ENCODE measurements at regions not wholly inside any gene's neighbourhood (a gene's known extent, or its start where the extent isn't known, plus 50 kb on each side); places are given as distances from the start of the nearest gene placed in this dataset.

- no peak for DNase-seq
These were observed 104.6 kb upstream of the ACTRT2 start for GRCh38 chr1:2916706-2917105.

DNA sequence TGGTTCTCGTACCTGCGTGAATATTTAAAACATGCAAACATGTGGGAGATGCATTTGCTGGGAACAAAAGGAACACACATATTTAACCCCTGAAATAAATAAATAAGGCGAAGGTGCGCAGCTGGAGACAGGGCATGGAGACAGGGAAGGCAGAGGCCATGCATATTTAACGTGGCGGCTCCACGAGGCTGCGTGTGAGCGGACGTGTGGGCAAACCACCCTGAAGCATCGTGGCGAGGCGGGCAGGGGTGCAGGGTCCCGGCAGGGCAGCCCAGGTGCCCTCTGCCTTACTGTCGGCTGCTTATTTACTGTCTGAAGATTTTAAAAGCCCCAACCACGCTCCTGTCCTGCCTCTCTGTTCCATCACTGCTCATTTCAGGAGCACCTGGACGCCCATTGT, 104.0 kb upstream of the ACTRT2 start:
- no peak for DNase-seq

DNA sequence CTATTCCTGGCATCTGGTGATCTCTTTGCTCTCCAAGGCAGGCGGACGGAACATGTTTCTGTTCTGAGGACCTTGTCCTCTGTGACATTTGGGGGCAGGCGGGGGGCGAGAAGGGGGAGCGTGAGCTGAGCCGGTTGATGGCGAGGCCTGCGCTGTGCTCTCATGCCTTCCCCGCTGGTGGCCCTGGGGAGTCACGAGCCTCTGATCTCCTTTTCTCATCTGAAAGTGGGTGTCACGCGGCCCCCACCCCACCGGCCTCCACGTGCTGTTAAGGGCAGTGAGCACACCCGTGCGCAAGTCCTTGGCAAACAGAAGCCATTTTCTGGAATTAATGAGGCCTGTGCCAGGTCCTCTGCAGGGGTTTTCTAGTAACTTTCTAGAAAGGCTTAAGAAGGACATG, 102.8 kb upstream of the ACTRT2 start:
- DNase-seq, result no peak

DNA sequence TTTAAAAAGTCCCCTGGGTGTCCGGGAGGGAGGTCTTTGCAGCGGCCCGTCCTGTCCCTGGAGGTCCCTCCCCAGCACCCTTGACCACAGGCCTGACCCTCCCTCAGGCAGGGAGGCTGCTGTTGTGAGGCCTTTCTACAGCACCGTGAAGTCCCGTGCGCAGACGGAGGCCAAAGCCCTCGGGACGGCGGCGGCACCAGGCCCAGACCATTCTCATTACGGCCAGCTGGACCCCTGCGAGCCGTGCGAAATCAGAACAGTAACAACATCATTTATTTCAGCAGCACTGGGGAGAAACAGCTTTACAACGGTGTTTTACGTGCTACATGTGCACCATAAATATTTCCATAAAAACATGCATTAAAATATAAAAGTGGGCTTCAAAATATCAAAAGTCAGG, 101.4 kb upstream of the ACTRT2 start:
- no peak for DNase-seq

DNA sequence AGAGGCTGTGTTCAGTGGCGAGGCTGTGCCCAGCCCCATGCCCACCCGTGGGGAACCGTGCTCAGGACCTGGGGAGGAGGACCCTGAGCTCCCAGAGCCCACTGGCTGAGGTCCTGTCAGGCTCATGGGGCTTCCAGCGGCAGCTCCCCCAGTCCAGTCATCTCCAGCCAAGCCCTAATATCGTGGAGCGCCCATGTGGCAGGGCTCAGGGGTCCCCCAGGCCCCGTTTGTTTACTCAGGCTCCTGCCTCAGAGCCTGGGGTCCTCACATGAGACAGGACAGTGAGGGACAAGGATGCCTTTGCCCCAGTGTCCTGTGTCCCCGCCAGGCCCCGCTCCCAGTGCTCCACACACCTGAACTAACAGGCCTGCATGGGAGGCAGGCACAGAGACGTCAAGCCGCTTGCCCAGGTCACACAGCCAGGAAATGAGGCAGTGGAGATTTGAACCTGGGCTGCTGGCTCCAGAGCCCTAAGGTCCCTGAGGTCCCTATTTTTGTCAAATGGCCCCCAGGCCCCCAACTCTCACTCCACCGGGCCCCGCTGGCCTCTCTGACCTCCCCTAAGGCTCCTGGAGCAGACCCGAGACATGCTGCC, 100.7 kb upstream of the ACTRT2 start:
- no peak for DNase-seq

GRCh38 chr1:2921970-2922686, 99.1 kb upstream of the ACTRT2 start:
- no peak for DNase-seq

DNA sequence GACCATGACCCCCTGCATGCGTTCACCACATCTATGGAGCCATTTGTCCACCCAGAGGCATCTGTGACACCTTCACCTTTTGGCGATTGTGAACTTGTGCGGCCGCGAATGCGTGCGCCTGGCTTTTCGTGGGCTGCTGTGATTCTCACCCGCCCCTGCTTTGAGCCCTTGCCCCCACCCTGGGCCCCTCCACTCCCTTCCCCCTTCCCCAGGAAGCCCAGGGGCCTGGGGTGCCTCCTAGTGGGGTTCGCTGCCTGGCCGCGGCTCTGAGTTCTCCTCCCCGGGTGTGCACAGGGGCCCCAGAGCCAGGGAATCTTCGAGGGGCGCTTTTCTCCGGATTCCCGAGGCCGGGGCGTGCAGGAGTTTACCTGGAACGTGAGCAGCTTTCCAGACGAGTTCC, 97.9 kb upstream of the ACTRT2 start:
- no peak for DNase-seq

GRCh38 chr1:2925291-2925690, 96.0 kb upstream of the ACTRT2 start:
- no peak for DNase-seq

DNA sequence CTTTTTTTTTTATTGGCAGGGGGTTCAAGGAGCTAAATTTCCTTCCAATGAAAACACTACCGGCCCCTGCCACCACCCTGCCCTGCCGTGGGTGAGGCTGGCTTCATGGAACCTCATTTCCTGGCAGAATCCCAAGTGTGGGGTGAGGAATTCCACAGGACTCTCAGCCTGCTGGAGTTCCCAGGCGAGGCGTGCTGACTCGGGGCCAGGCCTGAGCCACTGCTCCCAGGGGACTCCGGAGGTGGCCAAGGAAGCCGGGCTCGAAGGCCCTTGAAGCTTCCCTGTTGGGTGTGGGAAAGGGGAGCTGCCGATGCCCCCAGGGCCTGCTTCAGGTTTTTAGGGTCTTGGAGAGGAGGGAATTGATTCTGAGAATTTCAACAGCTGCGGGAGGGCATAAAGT, 95.3 kb upstream of the ACTRT2 start:
- no peak for DNase-seq

DNA sequence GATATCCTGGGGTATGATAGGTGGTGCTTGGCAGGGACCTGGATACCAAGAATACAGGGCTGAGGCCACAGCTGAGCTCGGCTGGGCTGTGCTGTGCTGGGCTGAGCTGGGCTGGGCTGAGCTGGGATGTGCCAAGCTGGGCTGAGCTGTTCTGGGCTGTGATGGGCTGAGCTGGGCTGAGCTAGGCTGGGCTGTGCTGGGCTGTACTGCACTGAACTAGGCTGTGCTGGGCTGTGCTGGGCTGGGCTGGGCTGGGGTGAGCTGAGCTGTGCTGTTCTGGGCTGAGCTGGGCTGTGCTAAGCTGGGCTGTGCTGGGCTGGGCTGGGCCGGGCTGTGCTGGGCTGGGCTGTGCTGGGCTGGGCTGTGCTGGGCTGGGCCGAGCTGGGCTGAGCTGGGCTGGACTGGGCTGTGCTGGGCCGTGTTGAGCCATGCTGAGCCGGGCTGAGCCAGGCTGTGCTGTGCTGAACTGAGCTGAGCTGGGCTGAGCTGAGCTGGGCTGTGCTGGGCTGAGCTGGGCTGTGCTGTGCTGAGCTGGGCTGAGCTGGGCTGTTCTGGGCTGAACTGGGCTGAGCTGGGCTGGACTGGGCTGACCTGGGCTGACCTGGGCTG, 94.7 kb upstream of the ACTRT2 start:
- DNase-seq, result no peak

DNA sequence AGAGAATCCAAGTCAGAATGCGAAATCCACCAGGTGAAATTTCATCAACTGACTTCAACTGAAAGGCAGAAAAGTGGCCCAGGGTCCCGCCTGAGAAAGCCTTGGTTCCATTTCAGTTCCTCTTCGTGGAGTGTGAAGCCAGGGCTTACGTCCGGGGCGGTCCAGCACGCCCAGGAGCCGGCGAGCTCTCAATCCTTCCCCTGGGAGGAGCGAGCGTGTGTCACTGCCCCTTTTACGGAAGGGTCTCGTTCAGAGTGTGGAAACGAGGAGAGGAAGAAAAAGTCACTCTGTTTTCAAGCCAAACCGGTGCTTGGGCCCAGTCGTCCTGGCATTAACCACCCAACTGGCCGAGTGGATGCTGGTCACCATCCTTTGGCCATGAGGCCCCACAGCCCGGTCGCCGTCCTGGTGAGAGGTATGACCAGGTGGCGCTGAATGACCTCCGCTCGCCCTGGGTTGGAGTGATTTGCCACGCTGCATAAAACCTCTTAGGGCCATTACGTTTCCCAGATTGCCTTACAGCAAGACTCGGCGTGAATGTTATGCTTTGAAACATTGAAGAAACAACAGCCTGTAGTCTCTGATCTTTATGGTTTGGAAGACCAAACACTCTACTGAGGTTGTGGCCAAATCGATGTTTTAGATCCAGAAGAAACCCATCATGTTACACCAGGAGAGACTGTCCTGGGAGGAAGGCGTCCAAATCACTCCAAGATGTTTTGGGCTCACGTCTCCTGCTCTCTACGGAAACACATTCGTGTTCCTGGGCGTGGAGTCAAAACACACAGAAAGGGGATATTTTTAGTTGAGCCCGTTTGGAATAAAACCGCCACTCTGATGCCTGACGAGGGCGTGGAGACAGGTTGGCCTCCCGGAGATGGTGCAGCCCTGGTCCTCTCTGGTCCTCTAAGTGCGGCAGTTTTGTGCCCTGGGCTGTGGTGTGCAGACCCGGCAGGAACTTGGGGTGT, 93.6 kb upstream of the ACTRT2 start:
- peak; percentile 70 for DNase-seq

DNA sequence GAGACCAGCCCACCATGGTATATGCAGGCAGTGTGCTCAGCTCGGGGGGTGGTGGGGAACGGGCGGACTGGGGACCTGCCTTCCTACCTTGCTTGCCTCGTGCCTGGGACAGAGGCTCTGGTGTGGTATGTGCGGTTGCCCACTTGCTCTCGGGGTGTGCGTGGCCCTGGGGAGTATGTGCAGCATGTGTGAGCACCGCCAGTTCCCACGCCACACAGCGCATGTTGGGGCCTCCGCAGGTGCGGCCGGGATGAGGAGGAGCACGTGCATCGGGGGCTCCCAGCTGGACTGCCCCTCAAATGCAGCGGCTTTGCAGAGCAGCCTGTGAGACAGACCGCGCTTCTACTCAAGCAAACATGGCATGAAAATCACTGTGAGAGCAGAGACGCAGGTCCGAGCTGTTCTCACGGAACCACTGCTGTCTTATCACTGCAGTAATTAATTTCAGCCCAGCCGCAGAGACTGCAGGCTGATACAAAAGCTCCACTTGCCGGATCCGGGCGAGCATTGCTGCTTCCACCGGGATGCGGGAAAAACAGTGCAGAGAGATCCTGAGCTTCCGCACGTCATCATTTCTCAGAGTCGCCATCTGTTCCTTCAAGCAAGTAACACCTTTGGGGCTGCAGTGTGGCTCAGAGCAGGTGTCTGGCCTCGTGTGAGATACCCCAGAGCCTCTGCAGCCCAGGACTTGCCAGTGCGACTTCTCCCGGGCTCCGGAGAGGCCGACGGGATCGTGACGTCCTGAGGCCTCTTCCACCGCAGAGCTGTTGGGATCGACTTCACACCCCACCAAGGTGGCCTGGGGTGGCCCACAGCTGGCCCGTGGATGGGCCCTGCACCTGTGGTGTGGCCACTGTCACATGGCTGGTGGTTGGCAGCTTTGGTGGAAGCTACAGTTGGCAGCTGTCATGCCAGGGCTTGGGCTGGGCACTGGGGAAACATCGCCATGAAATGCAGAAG, 92.6 kb upstream of the ACTRT2 start:
- no peak for DNase-seq

DNA sequence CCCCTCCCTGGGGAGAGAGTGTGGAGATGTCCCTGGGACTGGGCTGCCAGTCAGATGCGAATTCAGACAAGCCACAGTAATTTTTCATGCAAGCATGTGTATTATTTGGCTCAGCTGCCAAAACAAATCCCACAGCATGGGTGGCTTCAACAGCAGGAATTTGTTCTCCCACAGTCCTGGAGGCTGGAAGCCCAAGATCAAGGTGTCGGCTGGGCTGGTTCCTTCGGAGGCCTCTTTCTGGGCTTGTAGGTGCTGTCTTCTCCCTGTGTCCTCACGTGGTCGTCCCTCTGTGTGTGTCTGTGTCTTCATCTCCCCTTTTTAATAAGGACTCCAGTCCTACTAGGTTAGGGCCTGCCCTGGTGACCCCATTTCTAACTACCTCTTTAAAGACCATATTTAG, 91.9 kb upstream of the ACTRT2 start:
- no peak for DNase-seq

- no peak for DNase-seq
These were observed 91.1 kb upstream of the ACTRT2 start for GRCh38 chr1:2930016-2930815.

GRCh38 chr1:2930913-2931723, 90.1 kb upstream of the ACTRT2 start:
- DNase-seq, result no peak

- no peak for DNase-seq
These were observed 89.4 kb upstream of the ACTRT2 start for GRCh38 chr1:2931724-2932401.

- DNase-seq, result no peak
These were observed 88.5 kb upstream of the ACTRT2 start for GRCh38 chr1:2932671-2933350.
